ENCODE measurements at regions not wholly inside any gene's neighbourhood (a gene's known extent, or its start where the extent isn't known, plus 50 kb on each side); places are given as distances from the start of the nearest gene placed in this dataset.

GRCh38 chr14:101230161-101230850 lies 326.8 kb upstream of the RTL1 start:
- no peak for DNase-seq (ENCODE audit: low read depth, low spot score)
- no peak overlapping the region for H3K27ac ChIP-seq

- DNase-seq (ENCODE audit: low read depth, low spot score): no peak
Measured at GRCh38 chr14:101230851-101231550, 327.5 kb upstream of the RTL1 start.

GRCh38 chr14:101231828-101232227 lies 328.3 kb upstream of the RTL1 start:
- DNase-seq (ENCODE audit: low read depth, low spot score): no peak
- H3K27ac ChIP-seq: no peak overlapping the region

More at GRCh38 chr14:101230851-101231550, 327.5 kb upstream of the RTL1 start:
- no peak overlapping the region for H3K27ac ChIP-seq

GRCh38 chr14:101232340-101233020 lies 328.8 kb upstream of the DIO3 start:
- no peak for DNase-seq (ENCODE audit: low read depth, low spot score)
- no peak overlapping the region for H3K27ac ChIP-seq

GRCh38 chr14:101233021-101233366 lies 328.3 kb upstream of the DIO3 start:
- no peak overlapping the region for H3K27ac ChIP-seq
- DNase-seq (ENCODE audit: low read depth, low spot score): no peak

GRCh38 chr14:101233391-101233790 lies 327.9 kb upstream of the DIO3 start:
- no peak for DNase-seq (ENCODE audit: low read depth, low spot score)
- no peak overlapping the region for H3K27ac ChIP-seq

- no peak overlapping the region for H3K27ac ChIP-seq
- DNase-seq (ENCODE audit: low read depth, low spot score): no peak
Measured at GRCh38 chr14:101233808-101234207, 327.5 kb upstream of the DIO3 start.

GRCh38 chr14:101234244-101234937 lies 326.9 kb upstream of the DIO3 start:
- no peak overlapping the region for H3K27ac ChIP-seq
- no peak for DNase-seq (ENCODE audit: low read depth, low spot score)

GRCh38 chr14:101234999-101235334 lies 326.3 kb upstream of the DIO3 start:
- no peak overlapping the region for H3K27ac ChIP-seq
- DNase-seq (ENCODE audit: low read depth, low spot score): no peak

GRCh38 chr14:101235335-101236103 lies 325.8 kb upstream of the DIO3 start:
- DNase-seq (ENCODE audit: low read depth, low spot score): no peak
- no peak overlapping the region for H3K27ac ChIP-seq

- no peak overlapping the region for H3K27ac ChIP-seq
- DNase-seq (ENCODE audit: low read depth, low spot score): no peak
Measured at GRCh38 chr14:101236496-101237251, 324.6 kb upstream of the DIO3 start.

- no peak overlapping the region for H3K27ac ChIP-seq
- no peak for DNase-seq (ENCODE audit: low read depth, low spot score)
Measured at GRCh38 chr14:101237252-101237616, 324.1 kb upstream of the DIO3 start.

- no peak for DNase-seq (ENCODE audit: low read depth, low spot score)
- no peak overlapping the region for H3K27ac ChIP-seq
Measured at GRCh38 chr14:101239065-101239464, 322.2 kb upstream of the DIO3 start.

- no peak overlapping the region for H3K27ac ChIP-seq
- DNase-seq (ENCODE audit: low read depth, low spot score): no peak
Measured at GRCh38 chr14:101241147-101241546, 320.1 kb upstream of the DIO3 start.

- DNase-seq (ENCODE audit: low read depth, low spot score): no peak
- H3K27ac ChIP-seq: no peak overlapping the region
Measured at GRCh38 chr14:101241807-101242278, 319.5 kb upstream of the DIO3 start.

GRCh38 chr14:101242442-101243385 lies 318.6 kb upstream of the DIO3 start:
- no peak for DNase-seq (ENCODE audit: low read depth, low spot score)
- no peak overlapping the region for H3K27ac ChIP-seq

- DNase-seq (ENCODE audit: low read depth, low spot score): no peak
- H3K27ac ChIP-seq: no peak overlapping the region
Measured at GRCh38 chr14:101243587-101244338, 317.5 kb upstream of the DIO3 start.
